Astrocyte (in vitro differentiated cells and primary cell): ENCODE measurements at regions not wholly inside any gene's neighbourhood (a gene's known extent, or its start where the extent isn't known, plus 50 kb on each side); places are given as distances from the start of the nearest gene placed in this dataset.

Experiments
- EZH2 ChIP-seq: IDR thresholded peaks from 2 replicates; pipeline ENCODE4 v1.6.1; 2012; ENCODE audit warnings: mild to moderate bottlenecking, low read length, inconsistent platforms; ENCODE audit not compliant: insufficient read depth
- TF ChIP-seq, protein P1 (sequence below): IDR thresholded peaks from 2 replicates; pipeline ENCODE4 v1.5.1; 2011; ENCODE audit warnings: low read depth, mild to moderate bottlenecking, inconsistent platforms, low read length, moderate library complexity; ENCODE audit not compliant: insufficient read depth

DNA sequence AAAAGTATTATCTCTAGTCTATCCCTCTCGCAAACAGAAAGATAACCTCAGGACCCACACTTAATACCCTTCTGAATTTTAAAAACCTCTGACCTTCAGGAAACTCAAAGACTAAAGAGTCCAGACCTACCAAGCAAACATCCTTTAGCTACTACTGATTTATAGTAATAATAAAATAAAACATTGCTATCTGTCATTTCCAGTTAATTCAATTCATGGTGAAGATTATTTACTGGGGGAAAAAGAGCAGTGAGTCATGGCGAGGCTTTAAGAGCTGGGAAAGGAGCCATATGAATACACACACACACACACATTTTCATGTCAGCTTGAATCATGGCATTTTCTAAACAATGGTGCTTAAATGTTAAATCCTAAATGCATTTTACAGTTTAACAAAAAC lies 87.1 kb downstream of the FAM76B start:
- TF ChIP-seq, protein P1, sequence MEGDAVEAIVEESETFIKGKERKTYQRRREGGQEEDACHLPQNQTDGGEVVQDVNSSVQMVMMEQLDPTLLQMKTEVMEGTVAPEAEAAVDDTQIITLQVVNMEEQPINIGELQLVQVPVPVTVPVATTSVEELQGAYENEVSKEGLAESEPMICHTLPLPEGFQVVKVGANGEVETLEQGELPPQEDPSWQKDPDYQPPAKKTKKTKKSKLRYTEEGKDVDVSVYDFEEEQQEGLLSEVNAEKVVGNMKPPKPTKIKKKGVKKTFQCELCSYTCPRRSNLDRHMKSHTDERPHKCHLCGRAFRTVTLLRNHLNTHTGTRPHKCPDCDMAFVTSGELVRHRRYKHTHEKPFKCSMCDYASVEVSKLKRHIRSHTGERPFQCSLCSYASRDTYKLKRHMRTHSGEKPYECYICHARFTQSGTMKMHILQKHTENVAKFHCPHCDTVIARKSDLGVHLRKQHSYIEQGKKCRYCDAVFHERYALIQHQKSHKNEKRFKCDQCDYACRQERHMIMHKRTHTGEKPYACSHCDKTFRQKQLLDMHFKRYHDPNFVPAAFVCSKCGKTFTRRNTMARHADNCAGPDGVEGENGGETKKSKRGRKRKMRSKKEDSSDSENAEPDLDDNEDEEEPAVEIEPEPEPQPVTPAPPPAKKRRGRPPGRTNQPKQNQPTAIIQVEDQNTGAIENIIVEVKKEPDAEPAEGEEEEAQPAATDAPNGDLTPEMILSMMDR, result no peak
- no peak for TF ChIP-seq EZH2
